Breast epithelium (tissue), 3 donors: ENCODE measurements at regions not wholly inside any gene's neighbourhood (a gene's known extent, or its start where the extent isn't known, plus 50 kb on each side); places are given as distances from the start of the nearest gene placed in this dataset.

Source experiments
- POLR2AphosphoS5 ChIP-seq, 3 donors: sonication (generic); formaldehyde crosslinking; IDR thresholded peaks; one replicate each; pipeline ENCODE4 v1.6.1; 2017; ENCODE audit warnings: antibody characterized with exemption in 3 of 3
- TF ChIP-seq, protein P1 (sequence below), 3 donors: fragments of 450-650 bp; IDR thresholded peaks; one replicate each; pipeline ENCODE4 v1.5.1; 2016 to 2017; ENCODE audit warnings: antibody characterized with exemption in 3 of 3, mild to moderate bottlenecking in 3 of 3, moderate library complexity in 3 of 3

DNA sequence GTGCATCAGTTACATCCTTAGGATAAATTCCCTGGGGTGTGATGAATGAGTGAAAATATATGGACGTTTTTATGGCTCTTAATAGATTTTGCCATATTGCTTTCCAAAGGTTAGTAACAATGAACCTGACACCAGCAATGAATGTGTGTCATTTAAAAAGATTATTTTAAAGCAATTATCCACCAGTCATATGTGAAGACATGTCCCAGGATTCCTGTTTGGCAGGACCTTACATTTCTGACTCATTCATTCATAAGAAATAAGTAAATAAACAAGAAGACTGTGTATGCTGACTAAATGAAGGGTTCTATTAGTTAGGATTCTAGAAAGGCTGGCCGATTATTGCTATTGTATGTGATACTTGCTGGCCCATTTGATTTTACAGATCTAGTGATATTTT is 201.5 kb downstream of the SOX2 start:
- no peak for TF ChIP-seq POLR2AphosphoS5 (IDR thresholded peaks at IDR 0.05)
- TF ChIP-seq, protein P1, sequence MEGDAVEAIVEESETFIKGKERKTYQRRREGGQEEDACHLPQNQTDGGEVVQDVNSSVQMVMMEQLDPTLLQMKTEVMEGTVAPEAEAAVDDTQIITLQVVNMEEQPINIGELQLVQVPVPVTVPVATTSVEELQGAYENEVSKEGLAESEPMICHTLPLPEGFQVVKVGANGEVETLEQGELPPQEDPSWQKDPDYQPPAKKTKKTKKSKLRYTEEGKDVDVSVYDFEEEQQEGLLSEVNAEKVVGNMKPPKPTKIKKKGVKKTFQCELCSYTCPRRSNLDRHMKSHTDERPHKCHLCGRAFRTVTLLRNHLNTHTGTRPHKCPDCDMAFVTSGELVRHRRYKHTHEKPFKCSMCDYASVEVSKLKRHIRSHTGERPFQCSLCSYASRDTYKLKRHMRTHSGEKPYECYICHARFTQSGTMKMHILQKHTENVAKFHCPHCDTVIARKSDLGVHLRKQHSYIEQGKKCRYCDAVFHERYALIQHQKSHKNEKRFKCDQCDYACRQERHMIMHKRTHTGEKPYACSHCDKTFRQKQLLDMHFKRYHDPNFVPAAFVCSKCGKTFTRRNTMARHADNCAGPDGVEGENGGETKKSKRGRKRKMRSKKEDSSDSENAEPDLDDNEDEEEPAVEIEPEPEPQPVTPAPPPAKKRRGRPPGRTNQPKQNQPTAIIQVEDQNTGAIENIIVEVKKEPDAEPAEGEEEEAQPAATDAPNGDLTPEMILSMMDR (IDR thresholded peaks at IDR 0.05): no peak
